Activated B cell treated with CpG ODN at 0.5 μM for 24 hours (primary cell): ENCODE measurements at regions not wholly inside any gene's neighbourhood (a gene's known extent, or its start where the extent isn't known, plus 50 kb on each side); places are given as distances from the start of the nearest gene placed in this dataset.

Source experiments
- ATAC-seq: fragments of 200-7000 bp; cut with Tn5 transposase; one replicate; pipeline ENCODE4 v1.10.0; 2021; ENCODE audit warnings: low read depth, mild to moderate bottlenecking, moderate library complexity
- CTCF ChIA-PET: fragments of 350-600 bp; sonication (Branson Sonifier 250); formaldehyde crosslinking; loops from one replicate; lab custom pipeline; 2021; ENCODE audit warnings: antibody characterized with exemption; lab: Charles Lee
- POLR2A ChIA-PET: fragments of 350-600 bp; sonication (Branson Sonifier 250); formaldehyde crosslinking; loops from one replicate; lab custom pipeline; 2021; ENCODE audit warnings: antibody characterized with exemption; lab: Charles Lee
- DNase-seq: peaks from one replicate; pipeline ENCODE4 v3.0.0; 2022
- H3K27ac Mint-ChIP-seq: one replicate; pipeline ENCODE4 v1.8.0; 2020; ENCODE audit warnings: mixed read lengths
- H3K27me3 Mint-ChIP-seq: one replicate; pipeline ENCODE4 v1.8.0; 2021; ENCODE audit warnings: mixed read lengths
- H3K36me3 Mint-ChIP-seq: one replicate; pipeline ENCODE4 v1.8.0; 2021; ENCODE audit warnings: low read depth, mixed read lengths
- H3K4me1 Mint-ChIP-seq: one replicate; pipeline ENCODE4 v1.8.0; 2021; ENCODE audit warnings: mixed read lengths
- H3K4me3 Mint-ChIP-seq: one replicate; pipeline ENCODE4 v1.8.0; 2020; ENCODE audit warnings: mild to moderate bottlenecking, mixed read lengths
- H3K9me3 Mint-ChIP-seq: one replicate; pipeline ENCODE4 v1.8.0; 2020; ENCODE audit warnings: mixed read lengths
- CTCF ChIP-seq: fragments of 200-600 bp; IDR thresholded peaks from one replicate; pipeline ENCODE4 v1.8.0; 2022; ENCODE audit warnings: antibody characterized with exemption, mild to moderate bottlenecking
- intact Hi-C: fragments of 100-400 bp; cut with micrococcal nuclease; formaldehyde crosslinking; loops from one replicate; pipeline ENCODE4 v1.15.1; 2024

- Mint-ChIP-seq H3K9me3 (no peaks in the 10 kb centered on the region), H3K27me3 (peaks cover 2% of the 10 kb centered on the region), H3K27ac (no peak overlapping the region), H3K36me3 (no peaks in the 10 kb centered on the region), H3K4me3 (no peak overlapping the region), H3K4me1 (no peaks in the 10 kb centered on the region)
- intact Hi-C loops, result loop anchor here (5.0 to 10.0 kb wide), 2 partner anchors 999 to 1636 kb away; no protein-coding TSS in a partner anchor
- DNase-seq (no peak), ATAC-seq (no peak)
- ChIA-PET CTCF (no interaction called here), POLR2A (no interaction called here)
- TF ChIP-seq CTCF, result no peak
Observed at GRCh38 chr4:111633663-111634266, 511.5 kb upstream of the FAM241A start.

GRCh38 chr4:111635646-111636045 lies 509.6 kb upstream of the FAM241A start:
- ChIA-PET POLR2A (no interaction called here), CTCF (no interaction called here)
- no peak for TF ChIP-seq CTCF
- no peak for ATAC-seq
- H3K9me3 Mint-ChIP-seq, result no peaks in the 10 kb centered on the region
- H3K27me3 Mint-ChIP-seq, result peaks cover 2% of the 10 kb centered on the region
- intact Hi-C loops, result loop anchor here (10.0 kb wide), 1 partner anchor 1001 kb away; no protein-coding TSS in a partner anchor
- no peaks in the 10 kb centered on the region for H3K4me1 Mint-ChIP-seq
- no peaks in the 10 kb centered on the region for H3K36me3 Mint-ChIP-seq
- DNase-seq, result no peak
- no peak overlapping the region for H3K4me3 Mint-ChIP-seq
- H3K27ac Mint-ChIP-seq, result no peak overlapping the region

- H3K9me3 Mint-ChIP-seq, result no peaks in the 10 kb centered on the region
- CTCF ChIA-PET, result no interaction called here
- no peak overlapping the region for H3K4me3 Mint-ChIP-seq
- intact Hi-C loops, result loop anchor here (10.0 kb wide), 1 partner anchor 1002 kb away; no protein-coding TSS in a partner anchor
- H3K36me3 Mint-ChIP-seq, result no peaks in the 10 kb centered on the region
- TF ChIP-seq CTCF, result no peak
- no peaks in the 10 kb centered on the region for H3K4me1 Mint-ChIP-seq
- DNase-seq (no peak), ATAC-seq (no peak)
- peaks cover 2% of the 10 kb centered on the region for H3K27me3 Mint-ChIP-seq
- POLR2A ChIA-PET, result no interaction called here
- H3K27ac Mint-ChIP-seq, result no peak overlapping the region
Observed at GRCh38 chr4:111636961-111637585, 508.2 kb upstream of the FAM241A start.

GRCh38 chr4:111639120-111639690 lies 506.0 kb upstream of the FAM241A start:
- no peak for DNase-seq
- Mint-ChIP-seq H3K27ac (no peak overlapping the region), H3K9me3 (no peaks in the 10 kb centered on the region), H3K4me1 (no peaks in the 10 kb centered on the region), H3K27me3 (peaks cover 2% of the 10 kb centered on the region), H3K36me3 (no peaks in the 10 kb centered on the region), H3K4me3 (no peak overlapping the region)
- intact Hi-C loops, result loop anchor here (10.0 kb wide), 1 partner anchor 1004 kb away; no protein-coding TSS in a partner anchor
- ATAC-seq, result no peak
- TF ChIP-seq CTCF, result no peak
- CTCF ChIA-PET, result interaction anchor here (0.7 kb wide), 1 partner anchor 115 kb away, joined by 3 read pairs; no protein-coding TSS in a partner anchor
- POLR2A ChIA-PET, result no interaction called here

GRCh38 chr4:111639876-111640275 lies 505.4 kb upstream of the FAM241A start:
- POLR2A ChIA-PET, result no interaction called here
- Mint-ChIP-seq H3K27me3 (peaks cover 2% of the 10 kb centered on the region), H3K4me1 (no peaks in the 10 kb centered on the region), H3K9me3 (no peaks in the 10 kb centered on the region), H3K4me3 (no peak overlapping the region), H3K27ac (no peak overlapping the region), H3K36me3 (no peaks in the 10 kb centered on the region)
- CTCF ChIA-PET, result interaction anchor here (0.7 kb wide), 1 partner anchor 114 kb away, joined by 3 read pairs; no protein-coding TSS in a partner anchor
- ATAC-seq (no peak), DNase-seq (no peak)
- TF ChIP-seq CTCF, result no peak
- intact Hi-C loops, result loop anchor here (5.0 to 10.0 kb wide), 2 partner anchors 212 to 1005 kb away; no protein-coding TSS in a partner anchor
